ENCODE measurements at regions not wholly inside any gene's neighbourhood (a gene's known extent, or its start where the extent isn't known, plus 50 kb on each side); places are given as distances from the start of the nearest gene placed in this dataset.

GRCh38 chrX:42027367-42028000, 104.1 kb upstream of the CASK start:
- TF ChIP-seq CTCF (IDR thresholded peaks at IDR 0.05) (no peak), POLR2A (IDR thresholded peaks at IDR 0.05) (no peak)

All from lower leg skin (tissue), 3 donors.